Small intestine (tissue), 7 donors: ENCODE measurements at regions not wholly inside any gene's neighbourhood (a gene's known extent, or its start where the extent isn't known, plus 50 kb on each side); places are given as distances from the start of the nearest gene placed in this dataset.

Experiments
- DNase-seq, 2 donors: peaks; one replicate each; pipeline versions ENCODE4 v3.0.0 to v3.0.0-alpha.2; 2013
- FAIRE-seq: peaks from 2 replicates; lab custom pipeline; 2012; peaks lifted over from hg19 to GRCh38; lab: Jason Lieb, UNC
- H3K27ac ChIP-seq, 3 donors: one replicate each; pipeline ENCODE4 v1.5.1; 2013; ENCODE audit warnings: low read length in 2 of 3, mild to moderate bottlenecking in 2 of 3, control low read depth in 1 of 3, inconsistent platforms in 1 of 3, low read depth in 1 of 3, moderate library complexity in 1 of 3
- H3K27me3 ChIP-seq, 3 donors: one replicate each; pipeline ENCODE4 v1.6.1; 2013; ENCODE audit warnings: low read length in 3 of 3, inconsistent platforms in 1 of 3; ENCODE audit not compliant: control insufficient read depth in 3 of 3, insufficient read depth in 3 of 3
- H3K36me3 ChIP-seq, 3 donors: one replicate each; pipeline ENCODE4 v1.6.1; 2013; ENCODE audit warnings: low read length in 3 of 3, inconsistent platforms in 1 of 3, low read depth in 1 of 3, mild to moderate bottlenecking in 1 of 3, moderate library complexity in 1 of 3; ENCODE audit not compliant: control insufficient read depth in 3 of 3, insufficient read depth in 2 of 3
- H3K4me1 ChIP-seq, 3 donors: one replicate each; pipeline ENCODE4 v1.6.1; 2013; ENCODE audit warnings: low read length in 2 of 3, inconsistent platforms in 1 of 3, low read depth in 1 of 3, mild to moderate bottlenecking in 1 of 3, moderate library complexity in 1 of 3; ENCODE audit not compliant: control insufficient read depth in 3 of 3, insufficient read depth in 2 of 3
- H3K4me3 ChIP-seq, 3 donors: one replicate each; pipeline ENCODE4 v1.5.1; 2013; ENCODE audit warnings: low read length in 3 of 3, control low read depth in 1 of 3, inconsistent platforms in 1 of 3, low read depth in 1 of 3, mild to moderate bottlenecking in 1 of 3, moderate library complexity in 1 of 3
- H3K9me3 ChIP-seq, 2 donors: one replicate each; pipeline ENCODE4 v1.6.1; 2013; ENCODE audit warnings: low read depth in 1 of 2, low read length in 1 of 2; ENCODE audit not compliant: control insufficient read depth in 2 of 2, insufficient read depth in 1 of 2
- WGBS, 3 donors: extraction: QIAGEN DNeasy Blood & Tissue Kit; methylation state at CpG; one replicate each; pipeline ENCODE4 v1.1.7; 2013; 5-methylcytosine and 5-hydroxymethylcytosine counted together
- donor health status: healthy with polysubstance abuse.
- donor health status: control.
- donor health status: control.
- donor health status: Bipolar disorder and iron deficiency.
- donor health status: healthy.

GRCh38 chr18:73669297-73669696 lies 478.3 kb downstream of the FBXO15 start:
- H3K9me3 ChIP-seq, result no peaks in the 10 kb centered on the region
- H3K36me3 ChIP-seq, result no peaks in the 10 kb centered on the region
- no peak for FAIRE-seq
- H3K4me3 ChIP-seq, result no peak overlapping the region
- H3K4me1 ChIP-seq, result no peaks in the 10 kb centered on the region
- 59 to 68% (median 60%) methylated on average over 6 of the region's 6 CpGs for WGBS, 3 donors
- no peak overlapping the region for H3K27ac ChIP-seq
- no peaks in the 10 kb centered on the region for H3K27me3 ChIP-seq
- no peak for DNase-seq

- H3K36me3 ChIP-seq, result no peaks in the 10 kb centered on the region
- 43 to 57% (median 44%) methylated on average over 1 of the region's 1 CpG for WGBS, 3 donors
- H3K27ac ChIP-seq, result no peak overlapping the region
- no peak overlapping the region for H3K4me3 ChIP-seq
- FAIRE-seq, result no peak
- H3K9me3 ChIP-seq, result no peaks in the 10 kb centered on the region
- H3K27me3 ChIP-seq, result no peaks in the 10 kb centered on the region
- no peak for DNase-seq
- no peaks in the 10 kb centered on the region for H3K4me1 ChIP-seq
These were observed 479.6 kb downstream of the FBXO15 start for GRCh38 chr18:73668051-73668450.

- H3K27me3 ChIP-seq, result no peaks in the 10 kb centered on the region
These were observed 480.9 kb downstream of the FBXO15 start for GRCh38 chr18:73666772-73667171.

DNA sequence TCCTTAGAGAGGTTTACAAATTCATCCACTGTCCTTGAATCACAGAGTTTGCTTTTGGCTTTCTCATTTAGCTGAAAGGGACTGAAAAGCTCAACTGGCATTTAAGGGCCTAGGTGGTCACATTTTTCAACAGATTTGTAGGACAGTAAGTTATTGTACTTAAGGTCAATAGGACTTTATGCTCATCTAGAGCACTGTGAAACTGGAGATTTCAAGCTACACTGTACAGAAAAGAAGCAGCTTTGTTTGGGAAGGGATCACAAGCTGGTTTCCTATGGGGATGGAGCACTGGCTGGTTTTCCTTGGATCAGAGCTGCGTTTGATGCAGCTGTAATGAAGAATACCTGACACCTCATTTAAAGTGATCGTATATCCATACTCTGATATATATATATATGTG lies 482.7 kb downstream of the FBXO15 start:
- Histone ChIP-seq H3K27ac (no peak overlapping the region), H3K4me1 (no peaks in the 10 kb centered on the region), H3K27me3 (no peaks in the 10 kb centered on the region), H3K9me3 (no peaks in the 10 kb centered on the region), H3K36me3 (no peaks in the 10 kb centered on the region), H3K4me3 (no peak overlapping the region)
- WGBS, 3 donors, result 81 to 93% (median 89%) methylated on average over 2 of the region's 2 CpGs
- FAIRE-seq (no peak), DNase-seq (no peak)

More at GRCh38 chr18:73666772-73667171, 480.9 kb downstream of the FBXO15 start:
- DNase-seq, result no peak
- Histone ChIP-seq H3K36me3 (no peaks in the 10 kb centered on the region), H3K4me3 (no peak overlapping the region), H3K9me3 (no peaks in the 10 kb centered on the region), H3K4me1 (no peaks in the 10 kb centered on the region), H3K27ac (no peak overlapping the region)
- WGBS, 3 donors, result 61 to 88% (median 79%) methylated on average over 1 of the region's 1 CpG
- no peak for FAIRE-seq

DNA sequence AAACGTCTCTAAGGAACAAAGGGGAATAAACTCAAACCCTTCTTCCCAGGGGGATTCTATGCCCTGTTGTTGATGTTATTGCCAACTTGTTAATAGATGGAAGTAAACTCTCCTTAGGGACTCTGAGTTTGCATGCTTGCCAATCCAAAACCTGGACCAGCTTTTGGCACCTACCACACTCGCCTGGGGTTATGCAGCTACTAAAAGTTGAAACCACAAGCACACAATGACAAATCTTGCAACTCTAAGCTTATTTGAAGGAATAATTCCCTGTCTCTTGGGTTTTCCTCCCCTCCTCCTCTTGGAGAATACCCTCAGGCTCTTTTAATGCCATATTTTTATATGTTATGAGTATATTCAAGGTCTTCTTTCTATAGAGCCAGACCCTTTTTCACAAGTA lies 484.1 kb downstream of the FBXO15 start:
- no peak for FAIRE-seq
- DNase-seq, result no peak
- 68 to 83% (median 75%) methylated on average over 2 of the region's 2 CpGs for WGBS, 3 donors
- H3K4me1 ChIP-seq, result no peaks in the 10 kb centered on the region
- H3K36me3 ChIP-seq, result no peaks in the 10 kb centered on the region
- H3K4me3 ChIP-seq, result no peak overlapping the region
- no peak overlapping the region for H3K27ac ChIP-seq
- no peaks in the 10 kb centered on the region for H3K9me3 ChIP-seq
- H3K27me3 ChIP-seq, result no peaks in the 10 kb centered on the region

DNA sequence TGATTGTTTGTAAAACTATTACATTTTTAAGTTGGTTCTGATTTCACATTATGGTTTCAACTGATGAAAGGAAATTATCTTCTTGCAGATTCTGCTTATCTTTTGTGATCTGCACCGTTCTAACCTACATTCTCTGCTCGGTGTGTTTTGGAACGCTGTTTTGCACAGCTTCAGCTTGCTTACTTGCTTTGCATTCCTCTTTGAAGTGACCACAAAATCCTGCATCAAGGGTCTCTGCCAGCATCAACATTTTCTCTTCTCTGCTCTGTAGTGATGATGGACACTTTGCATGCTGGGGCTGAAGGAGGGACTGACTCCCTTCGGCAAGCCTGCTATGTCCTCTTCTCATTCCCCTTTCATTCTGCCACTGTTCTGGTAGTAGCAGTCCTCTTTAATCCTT lies 485.2 kb downstream of the FBXO15 start:
- no peaks in the 10 kb centered on the region for H3K27me3 ChIP-seq
- no peak overlapping the region for H3K4me3 ChIP-seq
- H3K27ac ChIP-seq, result no peak overlapping the region
- WGBS, 3 donors, result 67 to 71% (median 68%) methylated on average over 4 of the region's 4 CpGs
- FAIRE-seq, result no peak
- DNase-seq, result no peak
- H3K36me3 ChIP-seq, result no peaks in the 10 kb centered on the region
- no peaks in the 10 kb centered on the region for H3K9me3 ChIP-seq
- H3K4me1 ChIP-seq, result no peaks in the 10 kb centered on the region

- Histone ChIP-seq H3K4me1 (no peaks in the 10 kb centered on the region), H3K27ac (no peak overlapping the region), H3K9me3 (no peaks in the 10 kb centered on the region), H3K36me3 (no peaks in the 10 kb centered on the region), H3K27me3 (no peaks in the 10 kb centered on the region), H3K4me3 (no peak overlapping the region)
- WGBS, 3 donors, result 57 to 66% (median 60%) methylated on average over 5 of the region's 5 CpGs
- DNase-seq (no peak), FAIRE-seq (no peak)
These were observed 486.4 kb downstream of the FBXO15 start for GRCh38 chr18:73660931-73661856.

DNA sequence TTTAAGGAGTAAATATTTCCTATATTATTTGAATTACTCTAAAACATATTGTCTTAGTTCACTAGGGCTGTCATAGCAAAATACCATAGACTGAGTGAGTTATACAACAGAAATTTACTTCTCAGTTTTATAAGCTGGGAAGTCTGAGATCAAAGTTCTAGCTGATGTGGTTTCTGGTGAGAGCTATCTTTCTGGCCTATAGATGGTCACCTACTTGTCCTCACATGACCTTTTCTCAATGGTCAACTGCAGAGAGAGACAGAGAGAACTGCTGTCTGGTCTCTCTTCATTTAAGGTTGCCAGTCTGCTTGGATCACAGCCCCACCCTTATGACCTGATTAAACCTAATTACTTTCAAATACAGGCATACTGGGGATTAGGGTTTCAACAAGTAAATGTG lies 490.9 kb downstream of the FBXO15 start:
- Histone ChIP-seq H3K27me3 (no peaks in the 10 kb centered on the region), H3K4me3 (no peak overlapping the region), H3K27ac (no peak overlapping the region), H3K4me1 (no peaks in the 10 kb centered on the region), H3K9me3 (no peaks in the 10 kb centered on the region), H3K36me3 (no peaks in the 10 kb centered on the region)
- no peak for FAIRE-seq
- no peak for DNase-seq

- FAIRE-seq, result no peak
These were observed 493.8 kb downstream of the FBXO15 start for GRCh38 chr18:73653827-73654226.

More at GRCh38 chr18:73653827-73654226, 493.8 kb downstream of the FBXO15 start:
- DNase-seq, result no peak
- H3K27me3 ChIP-seq, result no peaks in the 10 kb centered on the region
- no peak overlapping the region for H3K4me3 ChIP-seq
- H3K36me3 ChIP-seq, result no peaks in the 10 kb centered on the region
- H3K9me3 ChIP-seq, result no peaks in the 10 kb centered on the region
- H3K27ac ChIP-seq, result no peak overlapping the region
- H3K4me1 ChIP-seq, result no peaks in the 10 kb centered on the region
- 75 to 79% (median 75%) methylated on average over 4 of the region's 4 CpGs for WGBS, 3 donors
